Spleen (tissue), 11 donors: ENCODE measurements at regions not wholly inside any gene's neighbourhood (a gene's known extent, or its start where the extent isn't known, plus 50 kb on each side); places are given as distances from the start of the nearest gene placed in this dataset.

Experiments used
- DNase-seq: peaks from one replicate; pipeline ENCODE4 v3.0.0-alpha.2; 2020
- H3K27ac ChIP-seq, 8 donors: fragments of 200-600 bp; sonication (generic) in 7 of 8; 1 replicate in 4 of 8; 2 replicates in 4 of 8; pipeline versions ENCODE4 v1.5.0 to v1.8.0; 2016 to 2021; ENCODE audit warnings: inconsistent platforms in 4 of 8, mild to moderate bottlenecking in 4 of 8, moderate library complexity in 1 of 8
- H3K27me3 ChIP-seq, 7 donors: fragments of 200-600 bp; sonication (generic) in 6 of 7; replicated peaks in 1 of 7; 1 replicate in 4 of 7; 2 replicates in 3 of 7; pipeline versions ENCODE4 v1.5.0 to v1.8.0; 2016 to 2021; ENCODE audit warnings: inconsistent platforms in 3 of 7, mild to moderate bottlenecking in 1 of 7
- H3K36me3 ChIP-seq, 6 donors: fragments of 200-600 bp; sonication (generic) in 5 of 6; 1 replicate in 4 of 6; 2 replicates in 2 of 6; pipeline versions ENCODE4 v1.5.0 to v1.8.0; 2016 to 2021; ENCODE audit warnings: inconsistent platforms in 2 of 6
- H3K4me1 ChIP-seq, 6 donors: fragments of 200-600 bp; sonication (generic) in 5 of 6; 1 replicate in 3 of 6; 2 replicates in 3 of 6; pipeline versions ENCODE4 v1.5.0 to v1.8.0; 2016 to 2021; ENCODE audit warnings: inconsistent platforms in 3 of 6
- H3K4me3 ChIP-seq, 8 donors: fragments of 200-600 bp; sonication (generic) in 7 of 8; 1 replicate in 4 of 8; 2 replicates in 4 of 8; pipeline versions ENCODE4 v1.5.0 to v1.8.0; 2016 to 2021; ENCODE audit warnings: inconsistent platforms in 4 of 8, mild to moderate bottlenecking in 4 of 8, moderate library complexity in 2 of 8
- H3K9me3 ChIP-seq, 8 donors: fragments of 200-600 bp; sonication (generic) in 7 of 8; 1 replicate in 4 of 8; 2 replicates in 4 of 8; pipeline versions ENCODE4 v1.5.0 to v1.8.0; 2016 to 2021; ENCODE audit warnings: inconsistent platforms in 4 of 8
- POLR2A ChIP-seq, 3 donors: fragments of 450-650 bp; IDR thresholded peaks; one replicate each; pipeline ENCODE4 v1.5.1; 2017; ENCODE audit warnings: antibody characterized with exemption in 3 of 3, mild to moderate bottlenecking in 1 of 3
- POLR2AphosphoS5 ChIP-seq, 3 donors: sonication (generic); formaldehyde crosslinking; IDR thresholded peaks; one replicate each; pipeline ENCODE4 v1.5.1; 2017; ENCODE audit warnings: antibody characterized with exemption in 3 of 3
- WGBS, 5 donors: extraction: QIAGEN DNeasy Blood & Tissue Kit in 3 of 5; methylation state at CpG; one replicate each; pipeline versions ENCODE4 v1.1.5 to v1.1.7; 2013 to 2018; 5-methylcytosine and 5-hydroxymethylcytosine counted together
- intact Hi-C: fragments of 100-400 bp; cut with DNase I; formaldehyde crosslinking; loops from one replicate; pipeline ENCODE4 v1.15.0; 2023; ENCODE audit warnings: low total_unique reads
- TF ChIP-seq, protein P1 (sequence below), 11 experiments: fragments of 200-600 bp in 7 of 11; fragments of 450-650 bp in 4 of 11; sonication (generic) in 4 of 11; IDR thresholded peaks in 8 of 11; conservative IDR thresholded peaks in 3 of 11; 1 replicate in 7 of 11; 2 replicates in 4 of 11; pipeline versions ENCODE4 v1.4.0 to v1.8.0; 2016 to 2021; ENCODE audit warnings: antibody characterized with exemption in 11 of 11, inconsistent platforms in 4 of 11, mild to moderate bottlenecking in 1 of 11
- donor health status: healthy with polysubstance abuse.
- donor health status: DM: no; HTN: no; CAD: no; lungs with moderate emphysema.
- donor health status: DM: no; HTN: no; CAD: no.
- donor health status: Bipolar disorder and iron deficiency.
- donor health status: healthy.
- donor health status: DM: no; HTN: no; CAD: no.
- donor health status: DM: yes; HTN: yes; CAD: no.

DNA sequence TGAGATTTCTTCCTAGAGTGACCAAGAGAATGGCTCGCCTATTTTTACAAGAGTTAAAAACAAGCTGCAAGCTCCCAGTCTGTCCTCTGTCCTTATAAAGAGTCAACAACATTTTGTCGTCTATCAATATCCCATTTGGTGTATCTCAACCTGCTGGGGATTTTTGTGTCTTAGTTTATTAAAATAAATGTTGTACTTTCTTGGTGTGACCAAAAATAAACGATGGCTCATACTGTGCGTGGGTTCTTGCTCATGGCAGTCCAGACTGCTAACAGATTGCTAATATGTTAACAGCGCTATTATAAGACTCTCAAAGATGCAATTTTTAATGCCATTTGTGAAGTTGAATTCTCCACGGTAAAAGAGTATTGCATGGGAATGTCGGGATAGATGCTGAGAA is 569.9 kb downstream of the GABRG2 start:
- Histone ChIP-seq H3K36me3 (no peaks in the 10 kb centered on the region), H3K4me3 (no peak overlapping the region), H3K27me3 (no peaks in the 10 kb centered on the region), H3K4me1 (no peaks in the 10 kb centered on the region), H3K9me3 (peaks cover 7 to 50% (median 35%) of the 10 kb centered on the region in 8 donors), H3K27ac (no peak overlapping the region)
- TF ChIP-seq, protein P1, sequence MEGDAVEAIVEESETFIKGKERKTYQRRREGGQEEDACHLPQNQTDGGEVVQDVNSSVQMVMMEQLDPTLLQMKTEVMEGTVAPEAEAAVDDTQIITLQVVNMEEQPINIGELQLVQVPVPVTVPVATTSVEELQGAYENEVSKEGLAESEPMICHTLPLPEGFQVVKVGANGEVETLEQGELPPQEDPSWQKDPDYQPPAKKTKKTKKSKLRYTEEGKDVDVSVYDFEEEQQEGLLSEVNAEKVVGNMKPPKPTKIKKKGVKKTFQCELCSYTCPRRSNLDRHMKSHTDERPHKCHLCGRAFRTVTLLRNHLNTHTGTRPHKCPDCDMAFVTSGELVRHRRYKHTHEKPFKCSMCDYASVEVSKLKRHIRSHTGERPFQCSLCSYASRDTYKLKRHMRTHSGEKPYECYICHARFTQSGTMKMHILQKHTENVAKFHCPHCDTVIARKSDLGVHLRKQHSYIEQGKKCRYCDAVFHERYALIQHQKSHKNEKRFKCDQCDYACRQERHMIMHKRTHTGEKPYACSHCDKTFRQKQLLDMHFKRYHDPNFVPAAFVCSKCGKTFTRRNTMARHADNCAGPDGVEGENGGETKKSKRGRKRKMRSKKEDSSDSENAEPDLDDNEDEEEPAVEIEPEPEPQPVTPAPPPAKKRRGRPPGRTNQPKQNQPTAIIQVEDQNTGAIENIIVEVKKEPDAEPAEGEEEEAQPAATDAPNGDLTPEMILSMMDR (IDR thresholded peaks at IDR 0.05 in 8 of 11, conservative IDR thresholded peaks at IDR 0.05 in 3 of 11) = no peak
- WGBS, 5 donors = 81 to 92% (median 85%) methylated on average over 7 of the region's 7 CpGs
- intact Hi-C loops = no loop called here
- no peak for DNase-seq

DNA sequence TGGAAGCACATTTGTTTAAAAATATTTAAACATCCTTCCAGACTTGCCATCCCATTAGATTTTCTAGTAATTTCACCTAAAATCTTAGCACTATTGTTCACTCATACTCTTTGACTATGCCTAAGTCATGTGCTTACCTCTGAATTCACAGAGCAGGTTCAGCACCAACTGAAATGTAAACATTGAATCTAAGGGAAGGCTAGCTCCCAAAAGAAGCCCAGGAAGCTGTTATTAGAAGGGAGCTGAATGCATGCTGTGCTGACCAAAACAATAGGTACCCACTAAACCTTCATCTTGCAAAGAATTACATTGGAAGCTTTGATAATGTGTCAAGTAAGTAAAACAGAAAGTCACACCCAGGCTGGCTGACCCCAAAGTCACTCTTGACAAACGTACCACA is 571.3 kb downstream of the GABRG2 start:
- no peaks in the 10 kb centered on the region for H3K36me3 ChIP-seq
- intact Hi-C loops = no loop called here
- peaks cover 5 to 36% (median 21%) of the 10 kb centered on the region in 8 donors for H3K9me3 ChIP-seq
- DNase-seq = no peak
- H3K27me3 ChIP-seq = no peaks in the 10 kb centered on the region
- no peaks in the 10 kb centered on the region for H3K4me1 ChIP-seq
- H3K4me3 ChIP-seq = no peak overlapping the region
- TF ChIP-seq, protein P1 (IDR thresholded peaks at IDR 0.05 in 8 of 11, conservative IDR thresholded peaks at IDR 0.05 in 3 of 11) = no peak
- no peak for TF ChIP-seq POLR2A (IDR thresholded peaks at IDR 0.05)
- no peak for TF ChIP-seq POLR2AphosphoS5 (IDR thresholded peaks at IDR 0.05)
- 14 to 37% (median 24%) methylated on average over 1 of the region's 1 CpG for WGBS, 5 donors
- H3K27ac ChIP-seq = no peak overlapping the region

GRCh38 chr5:162641142-162641813 is 573.7 kb downstream of the GABRG2 start:
- Histone ChIP-seq H3K27me3 (no peaks in the 10 kb centered on the region), H3K36me3 (no peaks in the 10 kb centered on the region), H3K9me3 (peaks cover 0 to 14% (median 2%) of the 10 kb centered on the region in 8 donors), H3K4me1 (no peaks in the 10 kb centered on the region), H3K27ac (no peak overlapping the region), H3K4me3 (no peak overlapping the region)
- intact Hi-C loops = no loop called here
- TF ChIP-seq, protein P1 (IDR thresholded peaks at IDR 0.05 in 8 of 11, conservative IDR thresholded peaks at IDR 0.05 in 3 of 11) = no peak
- TF ChIP-seq POLR2AphosphoS5 (IDR thresholded peaks at IDR 0.05) (no peak), POLR2A (IDR thresholded peaks at IDR 0.05) (no peak)
- no peak for DNase-seq
- 39 to 59% (median 53%) methylated on average over 4 of the region's 4 CpGs for WGBS, 5 donors

DNA sequence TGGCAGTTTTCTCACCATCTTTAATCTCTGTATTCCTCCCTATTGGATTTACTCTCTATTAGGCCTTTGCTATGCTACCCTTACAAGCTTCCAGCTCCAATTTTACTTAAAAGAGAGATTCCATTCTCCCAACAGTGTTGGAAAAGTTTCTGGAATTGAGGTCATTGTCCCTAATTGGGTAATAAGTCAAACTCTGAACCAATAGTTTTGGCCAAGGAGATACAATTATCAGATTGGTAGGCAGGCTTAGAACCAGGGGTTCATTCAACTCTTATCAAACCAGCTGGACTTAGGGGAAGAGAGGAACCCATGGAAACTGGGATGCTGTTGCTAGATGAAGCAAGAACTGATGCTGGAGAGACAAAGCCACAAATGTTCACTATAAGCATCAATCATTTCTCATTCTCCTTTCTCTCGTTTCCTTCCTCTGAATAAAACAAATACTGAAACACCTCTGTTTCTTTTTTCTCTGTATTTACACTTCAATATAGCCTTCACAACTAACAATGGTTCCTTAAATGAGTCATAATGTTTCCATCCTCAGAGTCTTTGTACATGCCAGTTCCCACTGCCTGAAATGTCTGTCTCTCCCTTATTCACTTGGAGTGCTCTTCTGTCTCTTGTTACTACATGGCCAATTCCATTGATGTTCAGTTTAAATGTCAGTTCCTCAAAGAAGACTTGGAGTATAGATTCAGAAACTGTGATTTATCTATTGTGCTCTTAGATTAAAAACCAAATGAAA is 587.3 kb downstream of the GABRG2 start:
- Histone ChIP-seq H3K9me3 (peaks cover 0 to 37% (median 23%) of the 10 kb centered on the region in 8 donors), H3K27me3 (no peaks in the 10 kb centered on the region), H3K27ac (no peak overlapping the region), H3K36me3 (no peaks in the 10 kb centered on the region), H3K4me3 (no peak overlapping the region), H3K4me1 (no peaks in the 10 kb centered on the region)
- no peak for TF ChIP-seq POLR2A (IDR thresholded peaks at IDR 0.05)
- intact Hi-C loops = no loop called here
- 59 to 70% (median 61%) methylated on average over 1 of the region's 1 CpG for WGBS, 5 donors
- no peak for DNase-seq
